HG03064 (cell line): ENCODE measurements at regions not wholly inside any gene's neighbourhood (a gene's known extent, or its start where the extent isn't known, plus 50 kb on each side); places are given as distances from the start of the nearest gene placed in this dataset.

Experiments
- ATAC-seq: cut with Tn5 transposase; IDR thresholded peaks from one replicate; pipeline ENCODE4 v1.9.1; 2021; ENCODE audit warnings: low read depth; ENCODE audit not compliant: unreplicated experiment

DNA sequence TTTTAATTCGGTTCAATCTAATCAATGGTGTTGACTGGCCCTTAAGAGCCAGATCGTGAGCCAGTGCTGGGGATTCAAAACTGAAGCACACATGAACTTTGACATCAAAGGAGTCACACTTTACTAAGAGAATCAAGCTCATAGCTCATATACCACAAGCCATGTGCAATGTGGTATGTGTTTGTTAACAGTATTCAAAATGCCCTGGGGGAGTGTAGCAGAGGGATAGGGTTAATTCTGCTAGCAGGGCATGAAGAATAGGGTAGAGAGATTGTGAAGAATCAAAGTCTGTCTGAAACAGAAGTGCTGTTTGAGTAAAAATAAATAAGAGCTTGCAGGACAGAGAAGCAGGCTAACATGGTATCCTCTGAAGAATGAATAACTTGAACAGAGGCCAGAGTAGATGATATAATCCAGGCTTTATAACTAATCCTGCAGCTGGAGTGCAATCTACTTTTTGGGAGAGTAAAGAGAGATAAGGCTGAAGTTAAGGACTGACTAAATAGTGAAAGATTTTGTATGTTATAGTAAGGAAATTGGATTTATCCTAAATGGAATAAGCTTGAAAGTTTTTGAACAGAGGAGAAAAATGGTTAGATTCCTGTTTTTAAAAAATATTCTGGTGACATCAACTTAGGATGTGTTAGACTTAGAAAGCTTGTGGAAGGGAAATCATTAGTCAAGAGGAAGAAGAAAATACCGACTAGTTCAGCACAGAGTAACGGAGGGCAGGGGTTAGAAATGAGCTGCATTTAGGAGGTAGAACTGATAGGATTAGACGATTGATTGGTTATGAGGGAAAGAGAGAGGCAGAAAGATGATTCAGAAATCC, 292.0 kb downstream of the NFKBIZ start:
- ATAC-seq, result no peak

DNA sequence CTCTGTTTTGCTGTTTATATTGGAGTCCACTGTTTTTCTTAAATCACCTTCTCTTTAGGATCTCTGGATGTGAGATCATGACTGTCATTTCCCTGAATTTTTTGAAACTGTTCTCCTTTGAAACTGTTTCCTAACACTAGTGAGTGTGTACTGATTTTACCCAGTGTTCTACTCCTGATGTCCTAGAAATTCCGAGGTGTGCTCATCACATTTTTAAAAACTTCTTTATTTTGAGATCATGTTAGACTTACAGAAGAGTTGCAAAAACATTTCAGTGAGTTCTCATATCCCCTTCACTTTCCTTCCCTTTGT, 292.6 kb downstream of the NFKBIZ start:
- no peak for ATAC-seq

DNA sequence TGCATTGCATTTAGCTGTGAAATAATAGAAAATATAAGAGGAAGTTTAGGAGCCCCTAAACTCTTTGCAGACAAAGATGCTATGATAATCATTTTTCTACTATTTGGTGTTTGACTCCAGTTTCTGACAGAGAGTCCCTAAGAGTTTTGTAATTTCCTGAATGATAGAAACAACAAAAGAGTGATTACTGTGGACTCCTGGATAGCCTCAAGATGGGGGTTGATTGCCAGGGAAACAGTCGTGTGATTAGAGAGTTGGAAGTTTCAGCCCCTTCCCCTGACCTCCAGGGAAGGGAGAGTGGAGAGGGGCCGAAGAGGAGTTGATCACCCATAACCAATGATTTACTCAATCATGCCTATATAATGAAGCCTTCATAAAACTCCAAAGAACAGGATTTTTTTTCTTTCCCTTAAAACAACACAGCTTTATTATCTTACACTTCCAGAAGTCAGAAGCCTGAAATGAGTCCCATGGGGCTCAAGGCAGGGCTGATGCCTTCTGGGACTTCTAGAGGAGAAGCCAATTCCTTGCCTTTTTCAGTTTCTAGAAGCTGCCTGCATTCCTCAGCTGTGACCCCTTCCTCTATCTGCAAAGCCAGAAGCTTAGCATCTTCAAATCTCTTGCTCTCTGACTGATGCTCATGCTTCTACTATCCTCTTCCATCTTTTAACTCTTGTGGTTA, 292.3 kb upstream of the ZPLD1 start:
- ATAC-seq, result no peak

DNA sequence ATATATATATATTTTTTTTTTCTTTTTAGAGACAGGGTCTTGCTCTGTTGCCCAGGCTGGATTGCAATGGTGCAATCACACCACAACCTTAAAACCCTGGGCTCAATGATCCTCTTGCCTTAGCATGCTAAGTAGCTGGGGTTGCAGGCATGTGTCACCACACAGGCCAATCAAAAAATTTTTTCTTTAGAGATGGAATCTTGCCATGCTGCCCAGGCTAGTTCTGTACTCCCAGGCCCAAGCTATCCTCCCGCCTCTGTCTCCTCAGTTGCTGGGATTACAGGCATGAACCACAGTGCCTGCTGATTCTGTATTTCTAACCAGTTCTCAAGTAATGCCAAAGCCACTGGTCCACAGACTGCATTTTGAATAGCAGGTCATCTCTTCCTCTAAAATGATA, 291.3 kb upstream of the ZPLD1 start:
- ATAC-seq, result no peak

DNA sequence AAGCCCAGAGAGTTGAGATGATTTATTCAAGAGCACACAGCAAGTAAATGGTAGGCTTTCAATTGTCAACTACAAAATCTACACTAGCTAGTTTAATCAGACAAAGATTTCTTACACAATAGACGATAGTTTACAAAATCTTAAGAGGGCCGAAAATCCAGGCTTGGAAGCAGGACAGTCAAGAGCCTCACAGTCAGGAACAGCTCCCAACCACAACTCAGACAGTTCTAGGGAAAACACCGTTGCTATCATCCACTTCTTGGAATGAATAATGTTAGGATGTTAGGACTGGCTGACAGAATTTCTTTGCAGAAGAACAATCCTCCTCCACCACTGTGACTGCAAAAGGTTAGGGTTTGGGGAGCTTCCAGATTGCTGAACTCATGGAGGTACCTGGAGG, 290.8 kb upstream of the ZPLD1 start:
- no peak for ATAC-seq

DNA sequence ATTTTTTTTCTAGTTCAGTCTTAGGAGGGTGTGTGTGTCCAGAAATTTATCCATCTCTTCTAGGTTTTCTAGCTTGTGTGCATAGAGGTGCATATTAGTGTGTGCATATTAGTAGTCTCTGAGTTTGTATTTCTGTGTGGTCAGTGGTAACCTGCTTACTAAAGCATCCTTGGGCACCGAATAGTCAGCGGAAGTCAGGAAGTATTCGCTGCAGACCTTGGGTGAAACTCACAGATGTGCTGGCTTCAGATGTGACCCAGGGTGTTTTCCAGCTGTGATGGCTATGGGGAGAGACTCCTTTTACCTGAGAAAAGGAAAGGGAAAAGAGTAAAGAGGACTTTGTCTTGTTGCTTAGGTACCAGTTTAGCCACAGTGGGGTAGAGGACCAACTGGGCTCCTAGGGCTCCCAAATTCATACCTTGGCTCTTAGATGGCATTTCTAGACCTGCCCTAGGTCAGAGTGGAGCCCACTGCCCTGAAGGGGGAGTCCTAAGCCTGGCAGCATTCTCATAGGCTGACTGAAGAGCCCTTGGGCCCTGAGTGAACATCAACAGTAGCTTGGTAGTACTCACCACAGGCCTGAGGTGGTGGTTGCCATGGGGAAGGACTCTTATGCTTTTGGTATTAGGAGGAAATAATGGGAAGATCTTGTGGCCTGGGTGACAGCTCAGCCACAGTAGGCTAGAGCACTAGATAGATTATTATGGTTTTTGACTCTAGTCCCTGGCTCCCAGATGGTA, 286.0 kb upstream of the ZPLD1 start:
- ATAC-seq, result no peak

DNA sequence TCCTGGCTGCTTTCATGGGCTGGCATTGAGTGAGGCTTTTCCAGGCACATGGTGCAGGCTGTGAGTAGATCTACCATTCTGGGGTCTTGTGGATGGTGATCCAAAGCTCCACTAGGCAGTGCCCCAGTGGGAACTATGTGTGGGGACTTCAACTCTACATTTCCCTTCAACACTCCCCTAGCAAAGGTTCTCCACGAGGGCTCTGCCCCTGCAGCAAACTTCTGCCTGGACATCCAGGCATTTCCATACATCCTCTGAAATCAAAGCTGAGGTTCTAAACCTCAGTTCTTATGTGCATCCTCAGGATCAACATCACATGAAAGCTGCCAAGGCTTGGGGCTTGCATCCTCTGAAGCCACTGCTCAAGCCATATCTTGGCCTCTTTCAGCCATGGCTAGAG, 282.9 kb upstream of the ZPLD1 start:
- ATAC-seq, result no peak

DNA sequence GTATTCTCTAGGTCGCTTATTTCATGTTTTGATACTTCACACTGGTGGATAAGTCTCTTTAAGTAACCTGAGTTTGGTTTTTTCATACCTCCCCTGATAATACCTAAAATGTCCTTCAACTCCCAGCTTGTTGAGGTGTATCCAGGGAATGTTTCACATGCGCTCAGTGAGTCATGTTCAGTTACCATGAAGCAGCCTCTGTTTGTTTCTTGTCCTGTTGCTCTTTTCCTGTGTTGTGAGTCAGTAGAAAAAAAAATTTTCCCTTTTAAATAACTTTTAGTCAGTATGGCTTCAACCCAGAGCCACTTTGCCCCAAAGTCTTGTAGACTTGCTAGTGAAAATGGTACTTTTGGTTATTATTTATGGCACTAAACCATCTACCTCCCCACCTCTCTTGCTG, 278.4 kb upstream of the ZPLD1 start:
- no peak for ATAC-seq

DNA sequence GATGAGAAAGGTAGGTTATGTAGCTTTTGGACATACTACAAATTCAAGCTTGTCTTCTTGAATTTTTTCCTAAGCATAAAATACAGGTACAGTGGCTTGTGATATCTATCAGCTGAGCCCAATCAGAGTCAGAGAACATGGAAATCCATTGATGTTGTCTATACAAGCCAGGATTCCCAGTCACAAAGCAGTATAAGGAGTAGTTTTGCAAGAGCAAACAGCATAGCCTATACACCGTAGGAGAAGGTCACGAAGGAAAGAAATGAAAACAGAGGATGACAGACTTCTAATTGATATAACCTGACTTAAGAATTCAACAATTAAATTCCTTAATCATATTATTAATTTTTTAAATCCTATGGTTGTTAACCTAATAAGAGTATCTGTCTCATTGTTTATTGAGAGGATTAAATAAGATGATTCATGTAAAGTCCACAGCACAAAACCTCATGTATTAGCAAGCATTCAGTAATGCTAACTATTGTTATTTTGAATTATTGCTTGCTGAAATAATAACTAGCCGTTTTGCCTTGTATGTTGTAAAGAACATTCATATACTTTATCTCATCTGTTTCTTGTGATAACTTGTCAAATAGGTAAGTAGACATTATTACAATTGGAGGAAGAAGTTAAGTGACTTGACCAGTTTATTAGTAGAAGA, 276.6 kb upstream of the ZPLD1 start:
- ATAC-seq, result no peak

DNA sequence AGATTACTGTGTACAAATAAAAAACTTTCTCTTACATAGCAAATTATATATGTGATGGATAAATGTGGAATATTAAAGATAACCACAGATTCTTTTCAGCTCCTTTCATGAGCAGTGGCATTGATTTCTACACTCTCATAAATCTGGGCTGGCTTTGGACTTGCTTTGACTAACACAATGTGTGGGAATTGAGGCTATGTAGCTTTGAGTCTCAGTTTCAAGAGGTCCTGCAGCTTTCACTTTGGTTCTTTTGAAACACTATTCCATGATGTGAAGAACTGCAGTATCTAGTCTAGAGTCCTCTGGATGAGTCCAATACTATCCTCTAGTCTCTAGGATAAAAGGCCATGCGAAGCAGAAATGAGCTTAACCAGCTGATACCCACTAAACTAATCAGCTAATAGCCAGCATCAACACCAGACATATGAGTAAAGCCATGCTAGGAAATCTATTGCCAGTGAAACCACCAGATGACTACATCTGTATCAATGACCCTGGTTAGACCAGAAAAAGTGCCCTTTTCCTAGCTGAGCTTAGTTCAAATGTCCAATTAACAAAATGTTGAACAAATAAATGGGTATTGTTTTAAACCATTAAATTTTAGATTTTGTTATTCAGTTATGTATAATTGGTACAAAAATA, 274.9 kb upstream of the ZPLD1 start:
- ATAC-seq, result no peak

DNA sequence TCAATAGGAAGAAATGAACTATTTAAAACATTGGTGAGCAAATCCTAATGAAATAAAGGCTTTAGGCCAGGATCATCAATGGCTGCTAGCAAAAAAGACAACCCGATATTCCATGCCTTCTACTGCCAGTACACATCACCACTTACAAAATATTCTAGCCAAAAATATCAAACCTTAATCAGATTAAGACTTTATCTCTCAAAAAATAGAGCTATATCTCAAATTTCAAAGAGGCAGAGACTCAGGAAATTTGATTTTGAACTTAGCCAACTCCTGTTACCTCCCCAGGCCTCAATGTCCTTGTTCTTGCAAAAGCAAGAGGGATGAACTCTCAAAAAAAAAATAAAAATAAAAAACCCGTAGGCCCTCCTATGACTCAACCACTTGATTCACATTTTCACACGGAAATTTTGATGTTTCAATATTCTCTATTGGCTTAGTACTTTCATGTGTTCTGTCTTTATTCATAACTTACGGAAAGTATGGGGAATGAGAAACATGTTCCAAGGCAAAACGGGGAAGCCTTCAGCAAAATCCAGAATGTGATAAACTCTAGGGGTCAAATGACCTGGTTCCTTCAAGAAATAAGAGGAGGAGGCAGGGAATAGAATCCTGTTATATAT, 273.3 kb upstream of the ZPLD1 start:
- ATAC-seq, result no peak

DNA sequence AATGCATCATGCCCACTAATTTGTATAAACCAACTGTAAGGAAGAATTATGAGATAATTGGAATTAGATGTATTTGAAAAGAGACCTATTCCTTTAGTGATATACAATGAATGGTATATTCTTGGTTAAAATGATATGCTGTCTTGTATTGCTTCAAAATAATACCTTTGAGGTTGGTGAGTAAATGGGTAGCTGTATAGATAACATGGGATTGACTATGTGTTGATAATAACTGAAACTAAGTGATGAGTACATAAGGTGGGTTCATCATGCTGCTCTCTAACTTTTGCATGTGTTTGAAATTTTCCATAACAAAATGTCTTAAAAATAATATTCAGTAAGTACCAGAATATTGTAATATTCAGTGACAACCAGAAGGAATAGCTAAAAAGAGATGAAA, 272.6 kb upstream of the ZPLD1 start:
- no peak for ATAC-seq

DNA sequence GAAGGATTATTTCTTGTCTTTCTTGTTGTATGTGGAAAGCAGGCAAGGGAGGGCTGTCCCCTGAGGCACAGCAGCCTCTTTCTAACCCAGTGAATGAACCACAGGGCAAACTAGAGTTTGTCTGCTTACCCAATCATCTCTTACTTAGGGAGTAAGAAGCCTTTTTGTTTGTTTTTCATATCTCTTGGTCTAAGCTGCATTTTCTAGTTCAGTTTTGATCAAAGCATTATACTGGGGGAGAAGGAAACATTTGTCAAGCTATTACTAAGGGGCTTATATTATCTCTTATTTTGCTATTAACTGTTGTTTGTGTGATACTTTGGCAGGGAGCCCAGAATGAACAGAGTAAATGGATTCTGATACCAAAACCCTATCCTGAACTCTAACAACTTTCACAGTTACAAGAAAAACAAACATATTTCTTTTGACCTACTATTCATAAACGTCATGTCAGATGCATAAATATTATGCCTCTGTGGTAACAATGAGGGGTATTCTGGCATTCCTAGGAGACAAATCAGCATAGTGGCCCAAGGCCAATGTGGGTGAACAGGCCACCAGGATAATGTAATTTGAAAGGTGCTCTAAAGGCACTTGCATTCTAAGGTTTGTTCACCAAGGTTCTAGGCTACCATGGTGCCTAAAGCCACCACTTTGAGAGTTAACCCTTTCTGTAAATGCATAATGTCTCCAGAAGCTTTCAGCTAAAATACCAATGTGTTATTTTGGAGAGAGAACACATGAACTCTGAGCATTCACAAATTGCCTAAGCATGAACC, 271.6 kb upstream of the ZPLD1 start:
- no peak for ATAC-seq

DNA sequence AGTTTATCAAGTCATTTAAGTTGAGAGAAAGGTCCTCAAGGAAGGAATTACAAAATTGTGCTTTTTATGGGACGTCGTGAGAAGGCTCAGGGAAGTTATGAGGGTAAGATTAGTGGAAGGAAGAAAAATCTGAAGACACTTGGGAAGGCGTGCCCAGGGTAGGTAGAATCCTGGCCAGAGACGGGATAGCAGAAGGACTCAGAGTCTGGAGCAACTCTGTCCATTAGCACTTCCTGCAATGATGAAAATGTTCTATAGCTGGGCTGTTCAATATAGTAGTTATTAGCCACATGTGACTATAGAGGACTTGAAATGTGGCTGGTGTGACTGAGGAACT, 271.0 kb upstream of the ZPLD1 start:
- no peak for ATAC-seq

DNA sequence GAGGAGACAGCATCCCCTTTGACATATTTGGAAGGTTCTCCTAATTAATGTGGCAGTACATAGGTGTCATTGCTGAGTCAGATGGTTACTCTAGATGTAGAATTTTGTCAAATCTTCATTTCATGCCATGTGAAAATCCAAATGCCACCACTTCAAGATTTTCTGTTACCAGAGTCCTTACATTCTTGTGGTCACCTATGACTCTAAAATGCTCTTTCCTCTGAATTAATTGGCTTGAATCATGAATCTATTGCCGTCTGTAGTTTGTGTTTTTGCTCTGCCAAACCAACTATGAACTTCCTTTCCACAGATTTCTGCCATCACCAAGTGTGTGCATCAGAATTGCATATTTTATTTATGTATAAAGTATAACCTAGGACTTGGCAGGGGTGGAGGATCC, 269.4 kb upstream of the ZPLD1 start:
- no peak for ATAC-seq

DNA sequence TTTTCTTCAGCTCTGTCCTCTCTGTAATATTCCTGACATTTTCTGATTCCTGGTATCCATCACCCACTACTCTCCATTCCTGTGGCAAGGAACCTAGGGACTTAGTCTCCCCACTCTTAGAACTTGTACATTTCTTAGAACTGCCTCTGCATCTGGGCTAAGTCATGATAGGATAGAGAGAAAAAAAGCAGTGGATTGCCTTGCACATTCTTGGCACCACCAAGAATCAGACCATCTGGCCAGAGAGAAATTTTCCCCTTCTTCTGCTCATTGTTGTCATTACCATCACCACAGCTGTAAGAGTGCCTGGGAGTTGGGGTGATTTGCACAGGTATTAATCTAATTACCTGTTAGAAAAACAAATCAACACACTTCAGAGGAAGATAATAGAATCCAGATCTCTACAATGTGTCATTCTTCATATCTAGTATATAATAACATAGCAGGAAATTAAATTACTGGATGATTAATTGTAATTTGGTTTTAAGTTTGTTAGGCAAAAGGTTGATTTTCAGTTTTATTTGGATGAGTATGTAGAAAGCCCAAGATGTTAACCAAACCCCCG, 264.8 kb upstream of the ZPLD1 start:
- ATAC-seq, result no peak

DNA sequence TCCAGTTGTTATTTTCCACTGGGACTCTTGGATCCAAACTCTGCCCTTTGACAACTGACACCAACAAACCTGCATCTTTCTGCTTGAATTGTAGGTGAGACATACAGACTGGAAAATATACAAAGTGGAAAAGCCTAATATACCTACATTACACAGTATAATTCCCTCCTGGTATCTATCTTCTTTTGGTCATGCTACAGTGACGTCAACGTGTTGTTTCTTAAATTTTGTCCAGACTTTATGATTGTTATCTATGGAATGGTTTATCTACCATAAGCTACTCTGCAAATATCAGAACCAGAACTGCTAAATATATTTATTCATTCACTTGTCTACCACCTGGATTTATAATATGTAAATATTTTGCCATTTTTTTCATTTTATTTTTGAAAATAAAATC, 264.3 kb upstream of the ZPLD1 start:
- no peak for ATAC-seq

DNA sequence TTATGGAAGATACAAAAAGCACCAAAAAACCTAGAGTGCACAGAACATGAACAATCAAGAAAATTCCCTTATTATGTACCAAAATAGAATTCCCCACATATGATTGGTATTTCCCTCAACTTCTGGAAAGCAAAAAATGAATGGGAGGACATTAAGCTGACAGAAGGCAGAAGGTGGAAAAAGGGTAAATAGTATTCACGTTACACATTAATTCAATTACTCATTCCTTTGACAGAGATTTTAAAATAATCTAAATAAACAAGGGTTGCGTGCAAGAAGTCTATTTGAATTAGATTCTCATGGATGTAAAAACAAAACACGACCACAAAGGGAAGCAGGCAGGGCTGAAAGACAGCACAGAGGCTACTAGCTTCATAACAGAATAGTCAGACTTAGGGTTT, 260.5 kb upstream of the ZPLD1 start:
- ATAC-seq, result no peak

DNA sequence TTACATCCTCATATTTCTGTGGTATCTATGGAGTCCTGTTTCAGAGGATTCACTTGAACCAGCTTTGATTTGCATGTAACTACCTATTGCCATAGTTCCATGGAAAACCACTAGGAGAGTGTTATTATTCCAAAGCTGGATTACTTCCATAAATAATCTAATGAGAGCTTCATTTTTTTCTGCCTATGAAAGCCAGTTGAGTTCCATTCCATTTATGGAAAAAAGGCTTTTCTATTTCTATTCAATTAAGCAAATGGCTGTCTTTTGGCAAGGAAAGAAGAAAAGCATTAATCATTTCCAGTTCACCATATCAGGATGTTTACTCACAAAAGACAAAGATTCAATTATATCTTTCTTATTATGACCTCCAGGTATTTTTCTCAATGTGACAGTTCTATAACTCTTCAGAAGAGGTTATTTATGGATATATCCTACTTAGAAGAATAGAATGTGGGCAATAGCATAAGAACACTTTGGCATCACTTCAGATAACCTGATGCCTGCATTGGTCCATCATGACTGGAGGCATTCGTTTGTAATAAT, 259.9 kb upstream of the ZPLD1 start:
- no peak for ATAC-seq
